ENCODE measurements at regions not wholly inside any gene's neighbourhood (a gene's known extent, or its start where the extent isn't known, plus 50 kb on each side); places are given as distances from the start of the nearest gene placed in this dataset.

GRCh38 chr9:19583890-19584289 is 175.1 kb downstream of the ACER2 start:
- DNase-seq = no peak

DNA sequence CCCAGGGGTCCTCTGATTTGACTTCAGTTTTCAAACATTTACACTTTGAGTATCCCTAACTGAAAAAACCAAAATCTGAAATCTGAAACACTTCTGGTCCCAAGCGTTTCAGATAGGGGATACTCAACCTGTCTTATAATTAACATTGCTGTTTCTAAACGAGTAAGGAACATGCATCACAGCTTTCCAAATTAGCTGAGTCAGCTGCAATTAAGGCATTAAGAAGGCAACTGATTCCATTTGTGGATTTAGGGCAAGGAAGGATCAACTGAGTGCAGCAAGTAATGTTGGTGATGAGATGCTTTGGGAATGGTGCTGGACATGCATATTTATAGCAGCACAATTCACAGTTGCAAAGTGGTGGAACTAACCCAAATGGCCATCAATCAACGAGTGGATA is 168.6 kb downstream of the ACER2 start:
- DNase-seq = no peak

GRCh38 chr9:19568946-19569345 is 160.1 kb downstream of the ACER2 start:
- no peak for DNase-seq

DNA sequence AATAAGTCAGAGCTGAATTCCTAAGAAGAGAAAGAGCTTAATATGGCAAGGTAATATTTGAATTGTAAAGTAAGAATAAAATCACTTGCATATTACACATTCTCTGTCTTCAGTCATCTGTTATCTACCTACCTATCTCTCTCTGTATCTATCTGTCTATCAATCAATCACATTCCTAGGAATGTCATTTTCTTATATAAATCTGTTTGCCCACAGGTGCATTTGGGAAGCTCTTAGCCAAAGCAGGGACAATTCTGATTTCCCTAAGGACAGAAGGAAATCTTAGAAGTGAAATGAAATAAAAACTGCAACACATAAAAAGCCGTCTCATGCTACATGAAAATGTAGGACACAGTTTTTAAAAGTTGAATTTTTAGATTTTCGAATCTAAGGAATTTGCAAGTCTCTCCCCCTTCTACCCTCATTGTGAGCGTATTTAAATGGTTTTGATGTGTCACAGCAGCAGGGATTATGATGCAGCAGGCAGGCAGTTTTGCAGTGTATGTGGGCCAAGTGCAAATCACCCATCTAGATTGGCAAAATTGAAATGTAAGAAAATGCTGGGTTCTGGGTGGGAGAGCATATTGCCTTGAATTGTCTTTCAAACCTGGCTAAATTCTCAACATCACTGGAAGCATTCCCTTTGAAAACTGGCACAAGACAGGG is 155.7 kb downstream of the ACER2 start:
- no peak for DNase-seq

DNA sequence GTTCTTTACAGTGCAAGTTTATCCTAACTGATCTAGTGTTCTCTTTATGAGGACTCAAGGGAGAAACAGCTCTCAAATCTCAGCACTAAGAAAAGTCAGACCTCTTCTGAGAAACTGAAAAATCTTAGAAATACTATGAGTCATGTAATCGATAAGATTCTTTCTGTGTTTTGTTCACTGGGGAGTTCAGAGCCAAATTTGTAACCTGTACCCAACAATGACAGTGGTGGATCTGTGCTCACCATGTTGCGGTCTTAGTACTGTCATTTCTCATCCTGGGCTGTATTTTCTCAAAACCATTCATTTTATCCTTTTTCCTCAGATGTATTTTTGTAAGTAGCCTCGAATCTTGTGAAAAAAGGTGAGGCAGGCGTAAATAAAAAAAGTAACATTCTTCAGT is 146.4 kb downstream of the ACER2 start:
- DNase-seq = peak; percentile 9

- no peak for DNase-seq
Observed at GRCh38 chr9:19554529-19554928, 145.7 kb downstream of the ACER2 start.

DNA sequence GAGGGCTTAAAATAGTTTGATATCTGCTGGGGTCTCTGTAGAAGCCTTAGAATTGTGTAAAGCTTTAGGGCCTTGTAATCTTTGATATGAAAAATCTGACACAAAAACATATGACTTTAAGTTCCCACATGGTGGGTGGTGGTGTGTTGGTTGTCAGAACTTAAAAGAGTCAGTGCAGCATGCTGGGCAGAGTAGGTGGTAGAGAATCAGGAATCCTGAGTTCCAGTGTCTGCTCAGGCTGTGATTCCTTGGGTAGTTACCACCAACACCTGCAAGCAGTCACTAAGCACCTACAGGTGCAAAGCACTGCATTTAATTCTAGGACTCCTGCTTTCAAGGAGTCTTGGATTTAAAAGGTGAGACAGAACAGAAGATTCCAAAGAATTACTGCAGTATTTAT is 144.6 kb downstream of the ACER2 start:
- DNase-seq = no peak

DNA sequence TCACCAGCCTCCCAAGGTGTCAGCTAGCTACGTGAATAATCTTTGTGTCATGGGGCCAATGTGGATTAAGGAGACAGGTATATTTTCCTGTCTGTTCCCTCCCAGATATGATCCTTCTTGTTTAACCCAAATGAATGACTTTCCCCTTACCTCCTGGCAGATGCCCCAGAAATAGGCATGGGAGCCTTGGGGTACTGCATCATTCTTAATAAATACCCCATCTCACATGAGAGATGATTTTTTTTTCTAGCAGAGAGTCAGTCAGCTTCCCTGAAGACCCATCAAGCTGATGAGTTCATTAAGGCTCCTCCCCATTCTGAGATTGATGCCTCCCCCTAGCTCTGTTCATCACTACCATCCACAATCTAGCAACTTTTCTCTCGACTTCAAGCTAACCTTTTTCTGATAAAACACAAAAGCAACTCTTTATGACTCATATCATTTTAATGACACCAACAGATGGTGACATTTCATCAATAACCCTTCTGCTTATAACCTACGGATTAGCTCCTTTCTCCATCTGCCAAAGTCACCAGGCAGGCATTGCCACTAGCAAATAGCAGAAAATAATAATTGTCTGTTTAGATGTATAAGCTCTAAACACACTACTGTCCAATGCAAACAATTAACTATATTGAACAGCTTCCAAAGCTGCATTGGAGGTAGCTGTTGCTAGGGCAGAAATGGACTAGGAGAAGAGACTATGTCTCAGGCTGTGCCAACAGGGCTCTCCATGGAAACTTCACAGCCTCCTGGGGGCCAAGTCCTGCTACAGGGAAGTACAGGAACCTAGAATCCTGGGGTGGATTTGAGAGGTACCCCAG is 143.7 kb downstream of the ACER2 start:
- no peak for DNase-seq

DNA sequence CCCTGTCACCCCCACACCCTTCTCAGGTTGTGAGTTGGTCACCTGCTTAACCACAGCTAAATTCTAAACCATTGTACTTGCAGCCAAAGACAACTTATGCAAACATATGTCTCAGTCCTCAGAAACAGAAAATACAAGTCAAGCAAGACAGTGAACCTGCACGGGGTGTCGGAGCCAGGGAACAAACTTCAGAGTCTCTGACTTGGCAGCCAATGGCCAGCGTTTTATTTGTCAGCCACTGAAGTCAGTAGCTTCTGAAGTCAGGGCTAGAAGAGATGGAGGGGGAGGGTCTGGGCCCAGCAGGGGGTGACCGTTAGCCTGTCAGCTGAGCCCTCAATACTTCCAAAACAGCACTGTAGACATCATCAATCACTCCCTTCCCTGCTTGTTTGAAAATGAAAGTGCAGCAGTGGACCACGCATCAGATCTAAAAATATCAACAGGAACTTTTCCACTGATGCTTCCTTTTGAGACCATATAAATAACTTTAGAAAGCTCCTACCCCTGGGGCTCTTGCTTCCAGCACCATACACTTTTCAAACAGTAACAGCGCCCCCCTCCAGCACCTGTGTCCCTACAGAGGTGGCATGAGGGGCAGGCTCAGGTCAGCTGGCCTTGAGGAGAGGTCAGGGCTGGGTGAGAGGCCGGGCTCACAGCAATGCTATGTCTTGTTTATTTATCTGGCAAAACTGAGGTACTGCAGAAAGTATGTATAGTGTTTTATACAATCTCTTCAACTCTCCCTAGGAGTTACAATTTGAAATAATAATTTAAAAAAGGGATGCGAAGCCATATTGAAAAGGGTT is 142.5 kb downstream of the ACER2 start:
- no peak for DNase-seq

DNA sequence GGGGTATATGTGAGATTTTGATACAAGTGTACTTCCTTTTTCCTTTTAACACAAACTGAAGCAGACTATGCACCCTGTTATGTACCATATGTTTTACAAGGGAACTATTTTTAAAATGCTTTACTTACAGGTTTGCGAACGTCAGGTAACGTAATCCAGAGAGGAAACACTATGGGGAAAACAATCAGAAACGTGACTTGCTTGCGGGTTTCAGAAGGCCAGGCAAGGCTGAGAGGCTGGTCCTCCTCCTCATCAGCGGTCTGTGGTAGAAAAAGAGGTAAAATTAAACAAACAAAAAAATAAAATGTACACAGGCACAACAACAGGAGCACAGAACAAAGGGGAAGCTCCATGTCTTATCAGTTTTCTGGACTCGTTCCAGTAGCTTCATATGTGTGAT is 141.2 kb downstream of the ACER2 start:
- DNase-seq = no peak

DNA sequence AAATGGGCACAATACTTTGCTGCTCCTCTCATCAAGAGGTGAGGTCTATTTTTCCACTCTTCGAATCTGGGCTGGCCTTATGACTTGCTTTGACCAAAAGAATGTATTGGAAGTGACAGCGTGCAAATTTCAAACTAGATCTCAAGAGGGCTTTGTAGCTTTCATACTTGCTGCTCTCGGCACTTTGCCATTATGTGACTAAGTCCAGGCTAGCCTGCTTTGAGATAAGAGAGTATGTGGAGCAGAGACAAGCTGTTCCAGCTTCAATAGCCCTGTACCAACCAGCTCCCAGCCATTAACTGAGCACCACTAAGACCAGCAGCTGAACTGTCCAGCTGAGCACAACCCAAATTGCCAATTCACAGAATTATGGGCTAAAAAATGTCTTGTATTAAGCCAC is 124.6 kb downstream of the ACER2 start:
- DNase-seq = no peak

DNA sequence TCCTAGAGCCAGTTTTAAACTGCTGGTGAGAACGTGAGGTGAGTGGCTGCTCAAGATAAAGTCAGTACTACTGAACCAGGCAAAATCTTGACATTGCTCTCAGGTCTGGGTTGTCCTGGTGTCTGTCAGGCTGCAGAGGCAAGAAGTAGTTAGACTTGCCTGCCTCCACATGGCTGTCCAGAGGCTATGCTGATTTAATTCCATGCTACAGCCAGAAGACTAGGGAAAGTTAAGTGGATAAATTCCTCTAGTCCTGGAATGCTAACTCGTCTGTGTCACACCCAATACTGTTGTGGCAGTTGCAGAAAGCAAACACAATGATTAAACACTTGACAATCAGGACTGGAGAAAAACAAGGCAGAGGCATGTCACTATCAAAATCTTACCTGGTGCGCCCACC is 118.9 kb downstream of the ACER2 start:
- DNase-seq = no peak

DNA sequence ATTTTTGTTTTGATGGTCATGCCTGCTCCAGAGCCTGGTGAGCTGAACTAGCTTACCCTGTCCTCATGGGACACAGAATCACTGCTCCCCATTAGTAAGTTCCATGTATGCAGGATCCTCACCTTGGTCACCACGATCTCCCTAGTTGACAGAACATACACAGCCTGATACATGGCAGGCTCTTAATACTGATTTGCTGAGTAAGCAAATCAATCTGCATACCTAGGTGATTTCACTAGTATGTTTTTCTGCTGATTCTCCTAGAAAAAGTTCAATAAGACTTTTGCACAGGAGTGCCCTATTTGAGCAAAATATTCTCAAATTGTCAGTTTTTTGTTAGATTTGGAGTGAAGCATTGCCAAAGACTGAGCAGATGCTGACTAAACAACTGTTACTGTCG is 113.7 kb downstream of the ACER2 start:
- no peak for DNase-seq

- no peak for DNase-seq
Observed at GRCh38 chr9:19521205-19521604, 112.4 kb downstream of the ACER2 start.

GRCh38 chr9:19517202-19517942 is 108.6 kb downstream of the ACER2 start:
- DNase-seq = peak; percentile 38

DNA sequence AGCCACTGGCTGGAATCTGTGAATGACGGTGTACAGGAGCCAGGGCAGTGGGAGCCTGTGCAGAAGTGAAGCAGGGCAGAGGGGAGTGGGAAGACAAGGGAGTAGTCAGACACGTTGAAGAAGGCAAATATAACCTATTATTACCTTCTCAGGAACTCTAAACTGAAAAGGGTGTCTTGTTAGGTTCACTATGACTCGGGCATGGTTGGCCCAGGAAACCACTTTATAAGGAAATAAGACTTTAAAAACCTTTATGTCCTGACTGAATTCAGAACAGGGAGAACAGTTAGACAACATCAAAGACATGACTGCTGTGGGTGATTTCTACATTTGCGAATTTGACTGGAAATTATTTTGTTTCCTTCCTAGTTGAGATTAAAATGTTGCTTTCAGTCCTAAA is 107.5 kb downstream of the ACER2 start:
- peak; percentile 73 for DNase-seq

GRCh38 chr9:19513671-19514275 is 105.0 kb downstream of the ACER2 start:
- DNase-seq = no peak

GRCh38 chr9:19512103-19512832 is 103.5 kb downstream of the ACER2 start:
- DNase-seq = no peak

DNA sequence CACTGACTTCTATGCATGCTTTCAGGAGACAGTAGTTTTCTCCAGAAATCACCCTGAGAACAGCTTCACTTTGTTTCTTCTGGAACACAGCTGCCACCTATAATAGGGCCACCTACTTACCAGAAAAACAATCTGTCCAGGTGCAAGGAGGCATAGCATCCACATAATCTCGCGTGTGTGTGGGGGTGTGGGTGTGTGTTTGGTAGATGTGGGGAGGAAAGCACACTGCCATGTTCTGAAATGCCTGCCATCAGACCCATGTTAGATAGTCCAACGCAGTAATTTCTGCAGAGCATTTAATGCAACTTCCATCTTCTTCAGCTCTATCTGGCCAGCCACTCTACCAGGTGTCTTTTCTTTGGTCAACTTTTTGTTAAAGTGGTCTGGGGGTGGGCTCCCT is 102.9 kb downstream of the ACER2 start:
- no peak for DNase-seq

GRCh38 chr9:19510907-19511306 is 102.1 kb downstream of the ACER2 start:
- DNase-seq = no peak
